Fibroblast of the aortic adventitia (primary cell): ENCODE measurements at regions not wholly inside any gene's neighbourhood (a gene's known extent, or its start where the extent isn't known, plus 50 kb on each side); places are given as distances from the start of the nearest gene placed in this dataset.
A peak's percentile ranks its signal among the peaks of the same experiment; 100 is the strongest.

Experiments
- DNase-seq: peaks from one replicate; pipeline ENCODE4 v3.0.0-alpha.2; 2010; ENCODE audit warnings: low read depth
- H3K4me3 ChIP-seq: 2 replicates; pipeline ENCODE4 v1.5.1; 2011; ENCODE audit warnings: low read depth, mild to moderate bottlenecking, control low read depth, low read length, moderate library complexity
- CTCF ChIP-seq: IDR thresholded peaks from 2 replicates; pipeline ENCODE4 v1.5.1; 2011; ENCODE audit warnings: mild to moderate bottlenecking, low read length, control low read depth, inconsistent platforms; ENCODE audit not compliant: insufficient read depth

GRCh38 chr6:112979830-112980229 is 632.7 kb downstream of the RFPL4B start:
- no peak overlapping the region for H3K4me3 ChIP-seq
- no peak for TF ChIP-seq CTCF
- peak; percentile 31 for DNase-seq

DNA sequence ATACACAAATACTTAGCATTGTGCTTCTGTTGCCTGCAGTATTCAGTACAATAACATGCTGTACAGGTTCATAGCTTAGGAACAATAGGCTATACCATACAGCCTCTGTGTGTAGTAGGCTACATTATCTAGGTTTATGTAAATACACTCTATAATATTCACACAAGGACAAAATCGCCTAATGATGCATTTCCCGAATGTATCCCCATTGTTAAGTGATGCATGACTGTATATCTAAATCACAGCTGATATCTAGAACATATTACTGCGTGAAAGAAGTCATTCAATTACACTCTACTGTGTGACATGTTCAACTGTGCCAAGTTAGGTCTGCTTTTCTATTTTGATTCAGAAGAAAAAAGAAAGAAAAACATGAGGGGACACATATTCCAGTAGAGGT is 633.5 kb downstream of the RFPL4B start:
- H3K4me3 ChIP-seq: no peak overlapping the region
- TF ChIP-seq CTCF: no peak
- no peak for DNase-seq

- DNase-seq: peak; percentile 27
These were observed 636.7 kb downstream of the RFPL4B start for GRCh38 chr6:112983713-112984261.

GRCh38 chr6:112984899-112985298 is 637.8 kb downstream of the RFPL4B start:
- no peak for DNase-seq
- H3K4me3 ChIP-seq: no peak overlapping the region
- TF ChIP-seq CTCF: no peak

More at GRCh38 chr6:112983713-112984261, 636.7 kb downstream of the RFPL4B start:
- TF ChIP-seq CTCF: no peak
- H3K4me3 ChIP-seq: no peak overlapping the region

DNA sequence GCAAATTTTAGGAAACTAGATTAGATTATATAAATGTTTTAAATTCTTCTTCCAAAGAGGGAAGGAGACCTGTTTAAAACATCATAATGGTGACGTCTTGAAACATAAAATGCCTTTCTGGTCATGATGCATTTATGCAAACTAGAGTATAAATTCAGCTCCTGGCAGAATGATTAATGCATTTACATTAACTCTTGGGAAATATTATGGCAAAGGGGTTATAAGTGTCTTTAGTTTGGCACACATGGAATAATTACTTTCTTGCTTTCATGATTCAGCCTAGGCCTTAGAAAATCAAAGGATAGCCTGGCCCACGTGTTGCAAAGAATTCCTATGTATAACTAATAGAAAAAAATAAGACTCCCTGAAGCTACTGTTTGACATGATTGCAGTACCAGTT is 639.2 kb downstream of the RFPL4B start:
- no peak overlapping the region for H3K4me3 ChIP-seq
- no peak for DNase-seq

DNA sequence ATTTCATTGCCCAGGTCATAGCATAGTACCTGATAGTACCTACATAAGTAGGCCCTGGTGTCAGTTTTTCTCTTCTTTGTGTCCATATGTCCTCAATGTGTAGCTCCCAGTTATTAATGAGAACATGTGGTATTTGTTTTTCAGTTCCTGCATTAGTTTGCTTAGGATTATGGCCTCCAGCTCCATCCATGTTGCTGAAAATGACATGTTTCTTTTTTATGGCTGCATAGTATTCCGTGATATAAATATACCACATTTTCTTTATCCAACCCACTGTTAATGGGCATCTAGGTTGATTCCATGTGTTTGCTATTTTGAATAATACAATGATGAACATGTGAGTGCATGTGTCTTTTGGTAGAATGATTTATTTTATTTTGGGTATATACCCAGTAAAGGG is 641.6 kb downstream of the RFPL4B start:
- no peak for DNase-seq
- TF ChIP-seq CTCF: no peak
- H3K4me3 ChIP-seq: no peak overlapping the region

More for the DNA sequence above, 639.2 kb downstream of the RFPL4B start:
- TF ChIP-seq CTCF: no peak

DNA sequence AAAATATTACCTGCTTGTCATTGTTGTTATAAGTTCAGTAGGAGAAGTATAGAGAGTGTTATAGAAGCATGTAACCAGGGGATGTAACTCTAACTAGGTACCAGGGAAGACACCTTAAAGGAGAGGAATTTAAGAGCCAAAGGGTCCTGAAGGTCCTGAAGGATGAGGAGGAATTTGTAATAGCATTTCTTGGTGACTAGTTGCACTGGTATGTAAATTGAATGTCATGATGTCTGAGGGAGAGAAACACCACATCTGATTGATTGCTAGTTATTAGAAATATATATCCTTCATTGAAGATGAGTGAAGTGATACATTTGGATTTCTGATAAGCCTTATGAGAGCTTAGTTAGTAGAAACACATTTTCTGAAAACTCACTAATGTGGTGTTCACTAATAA is 643.8 kb downstream of the RFPL4B start:
- no peak for DNase-seq

More for the DNA sequence above, 643.8 kb downstream of the RFPL4B start:
- H3K4me3 ChIP-seq: no peak overlapping the region
- no peak for TF ChIP-seq CTCF
